GM12874 (cell line): ENCODE measurements at regions not wholly inside any gene's neighbourhood (a gene's known extent, or its start where the extent isn't known, plus 50 kb on each side); places are given as distances from the start of the nearest gene placed in this dataset.

Source experiments
- CTCF ChIP-seq: IDR thresholded peaks from 2 replicates; pipeline ENCODE4 v1.5.1; 2011; ENCODE audit warnings: low read depth, mild to moderate bottlenecking, control low read depth, low read length, moderate library complexity; ENCODE audit not compliant: insufficient read depth

GRCh38 chr18:40148960-40149359 lies 1806.1 kb upstream of the PIK3C3 start:
- no peak for TF ChIP-seq CTCF

- TF ChIP-seq CTCF = no peak
These were observed 1821.8 kb upstream of the PIK3C3 start for GRCh38 chr18:40133253-40133652.

- no peak for TF ChIP-seq CTCF
These were observed 1830.9 kb upstream of the PIK3C3 start for GRCh38 chr18:40124107-40124506.

- no peak for TF ChIP-seq CTCF
These were observed 1834.1 kb upstream of the PIK3C3 start for GRCh38 chr18:40120796-40121391.

- no peak for TF ChIP-seq CTCF
These were observed 1834.7 kb upstream of the PIK3C3 start for GRCh38 chr18:40120356-40120755.

GRCh38 chr18:40110455-40110854 lies 1844.6 kb upstream of the PIK3C3 start:
- no peak for TF ChIP-seq CTCF

- TF ChIP-seq CTCF = no peak
These were observed 1845.6 kb upstream of the PIK3C3 start for GRCh38 chr18:40109252-40110049.
